Endothelial cell of umbilical vein (primary cell): ENCODE measurements at regions not wholly inside any gene's neighbourhood (a gene's known extent, or its start where the extent isn't known, plus 50 kb on each side); places are given as distances from the start of the nearest gene placed in this dataset.

Source experiments
- BruUV-seq: library from RNA; stranded (reverse); fragments of 400-500 nt; replicated peaks from 2 replicates; lab custom pipeline; 2021; lab: Mats Ljungman, UMichigan
- CTCF ChIA-PET: fragments of 300-600, 350-600 bp; sonication (Branson Sonifier 250); formaldehyde crosslinking; loops from one replicate; lab custom pipeline; 2021; ENCODE audit warnings: antibody characterized with exemption, inconsistent platforms; lab: Charles Lee
- POLR2A ChIA-PET: fragments of 300-600, 350-600 bp; sonication (Branson Sonifier 250); formaldehyde crosslinking; loops from one replicate; lab custom pipeline; 2021; ENCODE audit warnings: antibody characterized with exemption, inconsistent platforms; lab: Charles Lee
- DNase-seq: peaks from one replicate; pipeline ENCODE4 v3.0.0-alpha.2; 2011; ENCODE audit warnings: low read depth, low spot score
- FAIRE-seq: peaks from 2 replicates; lab custom pipeline; 2011; peaks lifted over from hg19 to GRCh38; lab: Jason Lieb, UNC
- H2AFZ ChIP-seq: 2 replicates; pipeline ENCODE4 v1.6.0; 2012; ENCODE audit warnings: low read depth, low read length, control low read depth, inconsistent platforms
- H3K27ac ChIP-seq: 2 replicates; pipeline ENCODE4 v1.5.1; 2011; ENCODE audit warnings: low read depth, mild to moderate bottlenecking, control low read depth, low read length, moderate library complexity; ENCODE audit not compliant: insufficient read depth
- H3K27me3 ChIP-seq, 2 experiments: 2 replicates each; pipeline versions ENCODE4 v1.6.0 to v1.6.1; 2011; ENCODE audit warnings: low read length in 2 of 2, mixed read lengths in 1 of 2; ENCODE audit not compliant: control insufficient read depth in 2 of 2, insufficient read depth in 2 of 2
- H3K36me3 ChIP-seq, 2 experiments: 2 replicates in 1 of 2; 3 replicates in 1 of 2; pipeline ENCODE4 v1.5.1; 2011; ENCODE audit warnings: low read length in 2 of 2, mild to moderate bottlenecking in 1 of 2, moderate library complexity in 1 of 2; ENCODE audit not compliant: control insufficient read depth in 2 of 2, insufficient read depth in 2 of 2; ENCODE audit errors: extremely low read depth in 1 of 2
- H3K4me1 ChIP-seq: 3 replicates; pipeline ENCODE4 v1.5.1; 2011; ENCODE audit warnings: mild to moderate bottlenecking, low read length; ENCODE audit not compliant: control insufficient read depth, insufficient read depth; ENCODE audit errors: extremely low read depth
- H3K4me2 ChIP-seq: 2 replicates; pipeline ENCODE4 v1.6.1; 2011; ENCODE audit warnings: low read length, control low read depth, mixed read lengths; ENCODE audit not compliant: insufficient read depth
- H3K4me3 ChIP-seq, 3 experiments: fragments of 200-600 bp in 1 of 3; sonication (generic), shearing (Covaris generic) in 1 of 3; replicated peaks in 1 of 3; 2 replicates each; pipeline ENCODE4 v1.5.1; 2011 to 2016; ENCODE audit warnings: control low read depth in 3 of 3, low read length in 3 of 3, mild to moderate bottlenecking in 2 of 3, inconsistent platforms in 1 of 3, low read depth in 1 of 3, moderate library complexity in 1 of 3; ENCODE audit not compliant: insufficient read depth in 1 of 3
- H3K79me2 ChIP-seq: 2 replicates; pipeline ENCODE4 v1.6.0; 2012; ENCODE audit warnings: low read length, inconsistent platforms; ENCODE audit not compliant: control insufficient read depth, insufficient read depth
- H3K9ac ChIP-seq: replicated peaks from 2 replicates; pipeline ENCODE3; 2011; ENCODE audit warnings: low read length, control low read depth; ENCODE audit not compliant: insufficient read depth; ENCODE audit errors: extremely low read depth
- H3K9me1 ChIP-seq: replicated peaks from 3 replicates; pipeline ENCODE4 v1.6.0; 2011; ENCODE audit warnings: mild to moderate bottlenecking, low read length; ENCODE audit not compliant: control insufficient read depth, insufficient read depth; ENCODE audit errors: extremely low read depth
- H3K9me3 ChIP-seq: replicated peaks from 2 replicates; pipeline ENCODE4 v1.5.1; 2012; ENCODE audit warnings: low read length, inconsistent platforms; ENCODE audit not compliant: control insufficient read depth, insufficient read depth
- H4K20me1 ChIP-seq: replicated peaks from 2 replicates; pipeline ENCODE3; 2011; ENCODE audit warnings: mild to moderate bottlenecking, low read length; ENCODE audit not compliant: control insufficient read depth, insufficient read depth; ENCODE audit errors: extremely low read depth
- CTCF ChIP-seq, 2 donors: IDR thresholded peaks; 1 replicate in 1 of 2; 2 replicates in 1 of 2; pipeline ENCODE4 v1.5.1; 2011; ENCODE audit warnings: low read length in 2 of 2, mild to moderate bottlenecking in 2 of 2, moderate library complexity in 2 of 2, control low read depth in 1 of 2, inconsistent platforms in 1 of 2, low read depth in 1 of 2; ENCODE audit not compliant: insufficient read depth in 1 of 2; ENCODE audit errors: extremely low read depth in 1 of 2
- EZH2 ChIP-seq: IDR thresholded peaks from 2 replicates; pipeline ENCODE4 v1.6.1; 2012; ENCODE audit warnings: borderline replicate concordance, low read depth, mild to moderate bottlenecking, moderate library complexity, low read length, inconsistent platforms; ENCODE audit not compliant: severe bottlenecking
- FOS ChIP-seq: IDR thresholded peaks from 2 replicates; pipeline ENCODE4 v1.6.1; 2011; ENCODE audit warnings: mild to moderate bottlenecking, low read length, moderate library complexity, borderline replicate concordance; ENCODE audit not compliant: insufficient read depth
- GATA2 ChIP-seq: IDR thresholded peaks from 2 replicates; pipeline ENCODE4 v1.7.0; 2011; ENCODE audit warnings: low read depth, mild to moderate bottlenecking, moderate library complexity, mixed read lengths, low read length; ENCODE audit not compliant: insufficient read length, insufficient read depth
- JUN ChIP-seq: IDR thresholded peaks from 2 replicates; pipeline ENCODE4 v1.6.1; 2011; ENCODE audit warnings: borderline replicate concordance, low read depth; ENCODE audit not compliant: insufficient read length, insufficient read depth
- MYC ChIP-seq: IDR thresholded peaks from one replicate; pipeline ENCODE4 v1.6.1; 2011; ENCODE audit warnings: mild to moderate bottlenecking, low read depth, low read length
- POLR2A ChIP-seq: IDR thresholded peaks from 2 replicates; pipeline ENCODE4 v1.6.1; 2012; ENCODE audit warnings: low read depth, mild to moderate bottlenecking, control low read depth, low read length
- POLR2AphosphoS5 ChIP-seq: IDR thresholded peaks from 2 replicates; pipeline ENCODE4 v1.6.1; 2012; ENCODE audit warnings: low read depth, mild to moderate bottlenecking, control low read depth, low read length, moderate library complexity; ENCODE audit not compliant: insufficient read depth
- dilution Hi-C: fragments of 300-500 bp; cut with MboI; formaldehyde crosslinking; loops from one replicate; pipeline ENCODE4 v1.15.0; 2019; ENCODE audit warnings: low sequenced_read_pairs; ENCODE audit not compliant: extremely low pct_ligation_motif_present
- intact Hi-C: fragments of 100-400 bp; cut with micrococcal nuclease; formaldehyde crosslinking; loops from one replicate; pipeline ENCODE4 v1.10.0; 2022
- TF ChIP-seq, protein P1 (sequence below): IDR thresholded peaks from 2 replicates; pipeline ENCODE4 v1.6.1; 2011; ENCODE audit not compliant: insufficient read depth, insufficient read length

GRCh38 chr22:49640366-49641095, 187.1 kb downstream of the BRD1 start:
- no peaks in the 10 kb centered on the region for H3K36me3 ChIP-seq
- no peak overlapping the region for H3K4me2 ChIP-seq
- no TSS peak for BruUV-seq
- FAIRE-seq (no peak), DNase-seq (no peak)
- TF ChIP-seq FOS (no peak), MYC (no peak), POLR2AphosphoS5 (no peak), GATA2 (no peak), POLR2A (no peak), CTCF (IDR thresholded peaks at IDR 0.05; ENCODE audit: extremely low read depth in 1 of 2, insufficient read depth in 1 of 2, low read depth in 1 of 2, low read length in 2 of 2) (no peak), JUN (no peak), EZH2 (no peak)
- TF ChIP-seq, protein P1, sequence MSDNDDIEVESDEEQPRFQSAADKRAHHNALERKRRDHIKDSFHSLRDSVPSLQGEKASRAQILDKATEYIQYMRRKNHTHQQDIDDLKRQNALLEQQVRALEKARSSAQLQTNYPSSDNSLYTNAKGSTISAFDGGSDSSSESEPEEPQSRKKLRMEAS, result no peak
- dilution Hi-C loops, result no loop called here
- no peaks in the 10 kb centered on the region for H3K27me3 ChIP-seq
- no peaks in the 10 kb centered on the region for H3K9me3 ChIP-seq
- H3K4me3 ChIP-seq, result no peak overlapping the region
- H3K4me1 ChIP-seq, result no peaks in the 10 kb centered on the region
- H3K27ac ChIP-seq, result no peak overlapping the region
- H3K9me1 ChIP-seq, result no peaks in the 10 kb centered on the region
- no peaks in the 10 kb centered on the region for H3K79me2 ChIP-seq
- H2AFZ ChIP-seq, result no peak overlapping the region
- no peak overlapping the region for H3K9ac ChIP-seq
- intact Hi-C loops, result no loop called here
- POLR2A ChIA-PET, result interaction anchor here (1.2 kb wide), 1 partner anchor 17 kb away, joined by 3 read pairs; no protein-coding TSS in a partner anchor
- no peaks in the 10 kb centered on the region for H4K20me1 ChIP-seq
- CTCF ChIA-PET, result no interaction called here
